Hepatocyte (in vitro differentiated cells): ENCODE measurements at regions not wholly inside any gene's neighbourhood (a gene's known extent, or its start where the extent isn't known, plus 50 kb on each side); places are given as distances from the start of the nearest gene placed in this dataset.

Experiments
- DNase-seq: peaks from one replicate; pipeline ENCODE4 v3.0.0-alpha.2; 2016; ENCODE audit warnings: low spot score
- H2AFZ ChIP-seq: fragments of 200-600 bp; sonication (generic); 2 replicates; pipeline ENCODE4 v1.6.0; 2016; ENCODE audit warnings: antibody characterized with exemption, mild to moderate bottlenecking
- H3K27ac ChIP-seq: fragments of 200-600 bp; sonication (generic); 2 replicates; pipeline ENCODE4 v1.5.1; 2016; ENCODE audit warnings: mild to moderate bottlenecking
- H3K27me3 ChIP-seq: fragments of 200-600 bp; sonication (generic); 2 replicates; pipeline ENCODE4 v1.6.1; 2016
- H3K36me3 ChIP-seq: fragments of 200-600 bp; sonication (generic); replicated peaks from 2 replicates; pipeline ENCODE4 v1.5.1; 2016; ENCODE audit warnings: low read depth; ENCODE audit not compliant: insufficient read depth
- H3K4me1 ChIP-seq: fragments of 200-600 bp; sonication (generic); 2 replicates; pipeline ENCODE4 v1.5.1; 2016; ENCODE audit warnings: mild to moderate bottlenecking, moderate library complexity; ENCODE audit not compliant: insufficient read depth
- H3K4me2 ChIP-seq: fragments of 200-600 bp; sonication (generic); 2 replicates; pipeline ENCODE4 v1.6.0; 2016
- H3K4me3 ChIP-seq: fragments of 200-600 bp; sonication (generic); 2 replicates; pipeline ENCODE4 v1.5.1; 2016; ENCODE audit warnings: mild to moderate bottlenecking
- H3K79me2 ChIP-seq: fragments of 200-600 bp; sonication (generic); 2 replicates; pipeline ENCODE4 v1.6.0; 2017; ENCODE audit warnings: mild to moderate bottlenecking
- H3K9me2 ChIP-seq: fragments of 200-600 bp; sonication (generic); replicated peaks from 2 replicates; pipeline ENCODE4 v1.6.0; 2017; ENCODE audit warnings: mild to moderate bottlenecking; ENCODE audit not compliant: insufficient read depth
- H3K9me3 ChIP-seq: fragments of 200-600 bp; sonication (generic); 2 replicates; pipeline ENCODE4 v1.5.1; 2016; ENCODE audit warnings: low read depth, mild to moderate bottlenecking
- H4K20me1 ChIP-seq: fragments of 200-600 bp; sonication (generic); 2 replicates; pipeline ENCODE4 v1.6.0; 2016; ENCODE audit warnings: mild to moderate bottlenecking; ENCODE audit not compliant: insufficient read depth, poor library complexity, severe bottlenecking
- CTCF ChIP-seq: fragments of 200-600 bp; sonication (generic); IDR thresholded peaks from 2 replicates; pipeline ENCODE4 v1.5.1; 2016; ENCODE audit warnings: antibody characterized with exemption, mild to moderate bottlenecking; ENCODE audit not compliant: poor library complexity
- EZH2 ChIP-seq: fragments of 200-600 bp; sonication (generic); IDR thresholded peaks from 2 replicates; pipeline ENCODE4 v1.6.1; 2016; ENCODE audit warnings: antibody characterized with exemption, mild to moderate bottlenecking, borderline replicate concordance
- EZH2phosphoT487 ChIP-seq: fragments of 200-600 bp; sonication (generic); IDR thresholded peaks from one replicate; pipeline ENCODE4 v1.6.1; 2018; ENCODE audit warnings: antibody characterized with exemption, mild to moderate bottlenecking, low read depth, moderate library complexity; ENCODE audit not compliant: unreplicated experiment, severe bottlenecking
- WGBS: methylation state at CpG from one replicate; pipeline ENCODE4 v1.1.6; 2016; ENCODE audit warnings: low lambda C conversion rate; ENCODE audit errors: missing lambda C conversion rate; 5-methylcytosine and 5-hydroxymethylcytosine counted together

DNA sequence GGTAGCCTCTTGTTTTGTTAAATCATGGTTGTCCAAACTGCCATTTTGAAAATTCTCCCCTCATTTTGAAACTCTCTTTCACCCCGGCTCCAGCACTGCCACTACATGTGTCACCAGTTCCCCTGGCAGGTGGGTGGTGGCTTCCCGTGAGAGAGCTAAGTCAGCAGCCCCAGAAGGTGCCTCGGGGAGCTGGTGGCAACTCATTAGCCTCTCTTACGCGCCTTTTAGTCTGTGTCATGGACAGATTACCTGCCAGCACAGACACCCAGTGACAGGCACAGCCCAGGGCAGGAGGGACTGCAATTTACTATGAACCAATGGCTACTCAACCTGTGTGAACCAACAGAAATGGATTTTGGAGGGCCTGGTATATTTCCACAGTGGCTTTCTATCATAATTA lies 147.1 kb upstream of the SASH1 start:
- H3K27ac ChIP-seq = no peak overlapping the region
- H3K9me3 ChIP-seq = no peaks in the 10 kb centered on the region
- H3K4me3 ChIP-seq = no peak overlapping the region
- DNase-seq = no peak
- H3K27me3 ChIP-seq = no peaks in the 10 kb centered on the region
- no peaks in the 10 kb centered on the region for H3K9me2 ChIP-seq
- no peaks in the 10 kb centered on the region for H3K4me1 ChIP-seq
- no peaks in the 10 kb centered on the region for H3K36me3 ChIP-seq
- no peak overlapping the region for H3K4me2 ChIP-seq
- no peaks in the 10 kb centered on the region for H4K20me1 ChIP-seq
- TF ChIP-seq CTCF (no peak), EZH2 (no peak), EZH2phosphoT487 (no peak)
- WGBS = 90% methylated on average over 5 of the region's 5 CpGs
- H3K79me2 ChIP-seq = no peaks in the 10 kb centered on the region
- H2AFZ ChIP-seq = no peak overlapping the region

- no peak for TF ChIP-seq EZH2
- H3K9me2 ChIP-seq = no peaks in the 10 kb centered on the region
Observed at GRCh38 chr6:148199584-148199983, 143.1 kb upstream of the SASH1 start.

GRCh38 chr6:148200293-148200692 lies 142.3 kb upstream of the SASH1 start:
- no peak for DNase-seq
- no peaks in the 10 kb centered on the region for H3K27me3 ChIP-seq

More at GRCh38 chr6:148199584-148199983, 143.1 kb upstream of the SASH1 start:
- no peak for DNase-seq
- H3K36me3 ChIP-seq = no peaks in the 10 kb centered on the region
- no peak overlapping the region for H2AFZ ChIP-seq
- no peaks in the 10 kb centered on the region for H3K27me3 ChIP-seq
- no peaks in the 10 kb centered on the region for H3K9me3 ChIP-seq
- H3K4me3 ChIP-seq = no peak overlapping the region
- H3K79me2 ChIP-seq = no peaks in the 10 kb centered on the region
- 78% methylated on average over 3 of the region's 3 CpGs for WGBS
- H3K27ac ChIP-seq = no peak overlapping the region
- no peak overlapping the region for H3K4me2 ChIP-seq
- H4K20me1 ChIP-seq = no peaks in the 10 kb centered on the region
- H3K4me1 ChIP-seq = no peaks in the 10 kb centered on the region

DNA sequence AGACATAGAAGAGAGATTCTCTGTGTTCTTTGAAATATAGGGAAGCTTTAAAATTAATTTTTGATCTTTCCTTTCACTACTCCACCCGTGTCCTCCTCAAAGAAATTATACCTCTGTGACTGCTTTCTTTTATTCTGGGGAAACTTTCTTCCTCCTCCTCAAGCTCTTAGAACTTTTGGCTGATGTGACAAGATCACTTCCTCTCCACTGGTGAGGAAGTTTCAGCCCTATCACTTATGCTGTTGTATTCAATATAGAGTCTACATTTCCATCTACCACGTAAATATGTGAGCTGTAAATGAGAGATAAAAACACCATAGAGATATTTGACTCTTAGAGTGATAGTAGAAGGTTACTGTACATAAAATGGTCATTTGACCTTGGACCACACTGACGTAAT lies 141.9 kb upstream of the SASH1 start:
- Histone ChIP-seq H3K36me3 (no peaks in the 10 kb centered on the region), H4K20me1 (no peaks in the 10 kb centered on the region), H2AFZ (no peak overlapping the region), H3K4me2 (no peak overlapping the region), H3K9me2 (no peaks in the 10 kb centered on the region), H3K79me2 (no peaks in the 10 kb centered on the region), H3K9me3 (no peaks in the 10 kb centered on the region), H3K4me3 (no peak overlapping the region), H3K27me3 (no peaks in the 10 kb centered on the region), H3K27ac (no peak overlapping the region), H3K4me1 (no peaks in the 10 kb centered on the region)
- no peak for DNase-seq
- 88% methylated on average over 3 of the region's 3 CpGs for WGBS
- TF ChIP-seq EZH2 (no peak), CTCF (no peak), EZH2phosphoT487 (no peak)

More at GRCh38 chr6:148200293-148200692, 142.3 kb upstream of the SASH1 start:
- H3K4me1 ChIP-seq = no peaks in the 10 kb centered on the region
- no peak overlapping the region for H2AFZ ChIP-seq
- H3K79me2 ChIP-seq = no peaks in the 10 kb centered on the region
- no peaks in the 10 kb centered on the region for H3K36me3 ChIP-seq
- H3K9me3 ChIP-seq = no peaks in the 10 kb centered on the region
- WGBS = 70% methylated on average over 10 of the region's 10 CpGs
- TF ChIP-seq CTCF (no peak), EZH2phosphoT487 (no peak), EZH2 (no peak)
- no peak overlapping the region for H3K4me2 ChIP-seq
- no peak overlapping the region for H3K27ac ChIP-seq
- no peaks in the 10 kb centered on the region for H3K9me2 ChIP-seq
- H4K20me1 ChIP-seq = no peaks in the 10 kb centered on the region
- H3K4me3 ChIP-seq = no peak overlapping the region
